IMR-90 (cell line): ENCODE measurements at regions not wholly inside any gene's neighbourhood (a gene's known extent, or its start where the extent isn't known, plus 50 kb on each side); places are given as distances from the start of the nearest gene placed in this dataset.

ENCODE experiments used
- ATAC-seq: fragments of 200-7000 bp; cut with Tn5 transposase; 2 replicates; pipeline ENCODE4 v1.9.1; 2020; ENCODE audit warnings: low read depth, mild to moderate bottlenecking, moderate library complexity
- BruUV-seq: library from RNA; stranded (reverse); fragments of 400-500 nt; replicated peaks from 2 replicates; lab custom pipeline; 2021; lab: Mats Ljungman, UMichigan
- CTCF ChIA-PET: fragments of 300-600 bp; formaldehyde crosslinking; extraction: SDS; loops from one replicate; lab custom pipeline; 2021; ENCODE audit warnings: antibody characterized with exemption; lab: Yijun Ruan, JAX
- POLR2A ChIA-PET: fragments of 300-600 bp; sonication (Branson Sonifier 250); formaldehyde crosslinking; loops from one replicate; lab custom pipeline; 2022; ENCODE audit warnings: antibody characterized with exemption; ENCODE audit not compliant: unreplicated experiment; lab: Charles Lee
- DNase-seq: peaks from one replicate; pipeline ENCODE4 v3.0.0; 2013
- H2AFZ ChIP-seq: replicated peaks from 2 replicates; pipeline ENCODE3; 2013; ENCODE audit warnings: low read length, mild to moderate bottlenecking; ENCODE audit not compliant: poor library complexity
- H2AK5ac ChIP-seq: 2 replicates; pipeline ENCODE4 v1.6.1; 2013; ENCODE audit warnings: low read depth, low read length, inconsistent platforms
- H2AK9ac ChIP-seq: replicated peaks from 2 replicates; pipeline ENCODE3; 2013; ENCODE audit warnings: mild to moderate bottlenecking, low read depth, low read length, moderate library complexity; ENCODE audit not compliant: poor library complexity
- H2BK120ac ChIP-seq: 2 replicates; pipeline ENCODE4 v1.6.1; 2013; ENCODE audit warnings: low read depth, low read length, inconsistent platforms
- H2BK15ac ChIP-seq: 3 replicates; pipeline ENCODE4 v1.6.1; 2013; ENCODE audit warnings: low read depth, low read length, inconsistent platforms
- H2BK20ac ChIP-seq: 2 replicates; pipeline ENCODE4 v1.6.1; 2013; ENCODE audit warnings: low read depth, mild to moderate bottlenecking, inconsistent platforms, low read length, moderate library complexity
- H2BK5ac ChIP-seq: 2 replicates; pipeline ENCODE4 v1.6.1; 2013; ENCODE audit warnings: mild to moderate bottlenecking, low read depth, low read length, inconsistent platforms; ENCODE audit not compliant: poor library complexity, severe bottlenecking
- H3K14ac ChIP-seq: replicated peaks from 2 replicates; pipeline ENCODE4 v1.6.1; 2013; ENCODE audit warnings: low read depth, low read length, inconsistent platforms
- H3K18ac ChIP-seq: 2 replicates; pipeline ENCODE4 v1.6.1; 2013; ENCODE audit warnings: low read depth, low read length, control low read depth
- H3K23ac ChIP-seq: 2 replicates; pipeline ENCODE4 v1.6.1; 2013; ENCODE audit warnings: low read depth, low read length, inconsistent platforms
- H3K27ac ChIP-seq: 2 replicates; pipeline ENCODE4 v1.5.1; 2013; ENCODE audit warnings: mild to moderate bottlenecking, control low read depth, low read length; ENCODE audit not compliant: insufficient read depth
- H3K27me3 ChIP-seq: 2 replicates; pipeline ENCODE4 v1.6.1; 2013; ENCODE audit warnings: low read length; ENCODE audit not compliant: control insufficient read depth, insufficient read depth
- H3K36me3 ChIP-seq: 2 replicates; pipeline ENCODE4 v1.6.1; 2013; ENCODE audit warnings: low read length, mixed read lengths; ENCODE audit not compliant: control insufficient read depth, insufficient read depth
- H3K4ac ChIP-seq: 2 replicates; pipeline ENCODE4 v1.6.1; 2013; ENCODE audit warnings: low read depth, low read length, inconsistent platforms
- H3K4me1 ChIP-seq: 2 replicates; pipeline ENCODE4 v1.6.1; 2013; ENCODE audit warnings: low read length, mixed read lengths; ENCODE audit not compliant: control insufficient read depth, insufficient read depth
- H3K4me2 ChIP-seq: 2 replicates; pipeline ENCODE4 v1.6.1; 2013; ENCODE audit warnings: low read depth, mild to moderate bottlenecking, control low read depth, low read length, moderate library complexity
- H3K4me3 ChIP-seq: 2 replicates; pipeline ENCODE4 v1.5.1; 2013; ENCODE audit warnings: low read depth, mild to moderate bottlenecking, control low read depth, low read length, moderate library complexity; ENCODE audit not compliant: insufficient read depth
- H3K56ac ChIP-seq: 2 replicates; pipeline ENCODE4 v1.6.1; 2013; ENCODE audit warnings: low read length, inconsistent platforms; ENCODE audit not compliant: insufficient read depth; ENCODE audit errors: extremely low read depth
- H3K79me1 ChIP-seq, 2 experiments: 2 replicates each; pipeline ENCODE4 v1.6.1; 2013; ENCODE audit warnings: low read length in 2 of 2, inconsistent platforms in 1 of 2, low read depth in 1 of 2
- H3K9ac ChIP-seq: 2 replicates; pipeline ENCODE4 v1.6.1; 2013; ENCODE audit warnings: low read depth, low read length, control low read depth
- H3K9me1 ChIP-seq: 2 replicates; pipeline ENCODE4 v1.6.1; 2013; ENCODE audit warnings: low read length, inconsistent platforms; ENCODE audit not compliant: insufficient read depth
- H3K9me3 ChIP-seq: 2 replicates; pipeline ENCODE4 v1.6.1; 2013; ENCODE audit warnings: low read length; ENCODE audit not compliant: control insufficient read depth, insufficient read depth
- H4K20me1 ChIP-seq: 2 replicates; pipeline ENCODE4 v1.6.1; 2013; ENCODE audit warnings: low read length, inconsistent platforms; ENCODE audit not compliant: insufficient read depth
- H4K5ac ChIP-seq: 2 replicates; pipeline ENCODE4 v1.6.1; 2013; ENCODE audit warnings: mild to moderate bottlenecking, low read depth, low read length, control low read depth
- H4K8ac ChIP-seq, 2 experiments: 2 replicates each; pipeline ENCODE4 v1.6.1; 2013; ENCODE audit warnings: low read depth in 2 of 2, low read length in 2 of 2, control low read depth in 1 of 2, inconsistent platforms in 1 of 2
- H4K91ac ChIP-seq: 2 replicates; pipeline ENCODE4 v1.6.1; 2013; ENCODE audit warnings: low read depth, low read length, inconsistent platforms; ENCODE audit not compliant: insufficient read depth
- RCOR1 ChIP-seq: IDR thresholded peaks from 2 replicates; pipeline ENCODE4 v1.6.1; 2012; ENCODE audit warnings: mild to moderate bottlenecking, low read length, improper control_type of control experiment; ENCODE audit not compliant: insufficient replicate concordance
- WGBS, 2 experiments: methylation state at CpG; one replicate each; pipeline versions ENCODE4 v1.1.5 to v1.1.7; 2013; ENCODE audit warnings: missing lambda C conversion rate in 2 of 2; ENCODE audit not compliant: insufficient read length in 1 of 2; ENCODE audit errors: extremely low coverage in 2 of 2; 5-methylcytosine and 5-hydroxymethylcytosine counted together
- dilution Hi-C: fragments of 300-500 bp; cut with HindIII; formaldehyde crosslinking; loops from one replicate; pipeline ENCODE4 v1.14.3; 2018; ENCODE audit warnings: low sequenced_read_pairs; ENCODE audit not compliant: unreplicated experiment
- in situ Hi-C: fragments of 300-500 bp; cut with MboI; formaldehyde crosslinking; loops from 3 replicates; pipeline ENCODE4 v1.14.3; 2019; ENCODE audit warnings: low sequenced_read_pairs, inconsistent platforms, mixed read lengths
- intact Hi-C: fragments of 100-400 bp; cut with micrococcal nuclease; formaldehyde crosslinking; loops from 2 replicates; pipeline ENCODE4 v1.10.0; 2022

DNA sequence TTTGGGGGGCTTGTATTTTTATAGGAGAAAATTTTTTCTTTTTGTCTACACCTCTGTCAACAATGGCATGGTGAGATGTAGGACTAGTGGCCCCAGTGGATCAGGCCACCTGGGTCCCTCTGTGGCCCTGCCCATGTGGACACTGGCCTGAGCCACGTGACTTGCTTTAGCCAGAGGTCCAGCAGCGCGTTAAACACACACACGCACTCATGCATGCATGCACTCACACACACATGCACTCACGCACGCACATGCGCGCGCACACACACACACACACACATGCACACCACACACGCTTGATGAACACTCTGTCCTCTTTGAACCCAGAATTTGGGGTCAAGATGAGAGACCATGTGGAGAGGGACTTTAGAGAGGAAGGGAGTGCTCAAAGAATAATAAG lies 59.4 kb upstream of the NUP50 start:
- peak overlapping the region; percentile 37; the same call in 1 of the 2 replicates for H2BK120ac ChIP-seq
- peak overlapping the region; percentile 56 for H3K4ac ChIP-seq
- peak overlapping the region; percentile 81; the same call in 1 of the 2 replicates for H2AK5ac ChIP-seq
- H2BK5ac ChIP-seq: peak overlapping the region; percentile 7
- POLR2A ChIA-PET: no interaction called here
- peak overlapping the region; percentile 41; the same call in 1 of the 2 replicates for H4K91ac ChIP-seq
- H3K23ac ChIP-seq: no peak overlapping the region
- no peak overlapping the region for H3K9ac ChIP-seq
- H3K9me3 ChIP-seq: no peaks in the 10 kb centered on the region
- intact Hi-C loops: loop anchor here (5.0 to 10.0 kb wide), 3 partner anchors 98 to 450 kb away; no protein-coding TSS in a partner anchor
- H4K20me1 ChIP-seq: no peaks in the 10 kb centered on the region
- no peak overlapping the region for H4K5ac ChIP-seq
- no peak overlapping the region for H3K4me3 ChIP-seq
- BruUV-seq: no TSS peak
- H4K8ac ChIP-seq: no peak overlapping the region
- ATAC-seq: no peak
- peaks cover 5% of the 10 kb centered on the region; the same call in 1 of the 2 replicates for H3K9me1 ChIP-seq
- H3K18ac ChIP-seq: no peak overlapping the region
- H3K36me3 ChIP-seq: no peaks in the 10 kb centered on the region
- DNase-seq: no peak
- H3K27me3 ChIP-seq: peaks cover 6% of the 10 kb centered on the region; the same call in 1 of the 2 replicates
- in situ Hi-C loops: loop anchor here (5.0 kb wide), 1 partner anchor 158 kb away; no protein-coding TSS in a partner anchor
- no CpG with 5 or more reads among the region's 10 CpGs for WGBS, 2 experiments
- H2BK15ac ChIP-seq: no peak overlapping the region
- peak overlapping the region; percentile 53 for H2AFZ ChIP-seq
- H3K56ac ChIP-seq: no peak overlapping the region
- CTCF ChIA-PET: interaction anchor here (0.7 kb wide), 1 partner anchor 34 kb away, joined by 3 read pairs; no protein-coding TSS in a partner anchor
- no peaks in the 10 kb centered on the region for H3K4me1 ChIP-seq
- no peak overlapping the region for H3K4me2 ChIP-seq
- H3K14ac ChIP-seq: no peak overlapping the region
- H2BK20ac ChIP-seq: peak overlapping the region; percentile 73
- H3K27ac ChIP-seq: no peak overlapping the region
- TF ChIP-seq RCOR1: no peak
- H3K79me1 ChIP-seq: no peaks in the 10 kb centered on the region
- dilution Hi-C loops: no loop called here
- peak overlapping the region; percentile 34 for H2AK9ac ChIP-seq
